Smooth muscle cell (in vitro differentiated cells): ENCODE measurements at regions not wholly inside any gene's neighbourhood (a gene's known extent, or its start where the extent isn't known, plus 50 kb on each side); places are given as distances from the start of the nearest gene placed in this dataset.

Experiments
- DNase-seq: peaks from one replicate; lab custom pipeline; 2025; ENCODE audit not compliant: unreplicated experiment; lab: John Stamatoyannopoulos, UW
- H2AFZ ChIP-seq: fragments of 200-600 bp; sonication (generic); 2 replicates; pipeline ENCODE4 v1.6.0; 2016; ENCODE audit warnings: antibody characterized with exemption, low read depth, mild to moderate bottlenecking
- H3F3A ChIP-seq: fragments of 200-600 bp; sonication (generic); 2 replicates; pipeline ENCODE4 v1.6.0; 2017; ENCODE audit warnings: antibody characterized with exemption, low read depth
- H3K27ac ChIP-seq: fragments of 200-600 bp; sonication (generic); 2 replicates; pipeline ENCODE4 v1.5.1; 2016; ENCODE audit warnings: low read depth, mild to moderate bottlenecking
- H3K27me3 ChIP-seq: fragments of 200-600 bp; sonication (generic); 2 replicates; pipeline ENCODE4 v1.6.1; 2016; ENCODE audit warnings: low read depth, mild to moderate bottlenecking
- H3K36me3 ChIP-seq: fragments of 200-600 bp; sonication (generic); 2 replicates; pipeline ENCODE4 v1.5.1; 2016; ENCODE audit warnings: low read depth
- H3K4me1 ChIP-seq: fragments of 200-600 bp; sonication (generic); 2 replicates; pipeline ENCODE4 v1.5.1; 2016; ENCODE audit warnings: low read depth
- H3K4me2 ChIP-seq: fragments of 200-600 bp; sonication (generic); 2 replicates; pipeline ENCODE4 v1.6.0; 2016; ENCODE audit warnings: mild to moderate bottlenecking
- H3K4me3 ChIP-seq: fragments of 200-600 bp; sonication (generic); 2 replicates; pipeline ENCODE4 v1.5.1; 2016; ENCODE audit warnings: mild to moderate bottlenecking
- H3K79me2 ChIP-seq: fragments of 200-600 bp; sonication (generic); 2 replicates; pipeline ENCODE4 v1.6.0; 2016; ENCODE audit warnings: low read depth, mild to moderate bottlenecking
- H3K9ac ChIP-seq: fragments of 200-600 bp; sonication (generic); 2 replicates; pipeline ENCODE4 v1.6.0; 2016; ENCODE audit warnings: low read depth
- H3K9me3 ChIP-seq: fragments of 200-600 bp; sonication (generic); replicated peaks from 2 replicates; pipeline ENCODE4 v1.5.1; 2016; ENCODE audit warnings: low read depth
- H4K20me1 ChIP-seq: fragments of 200-600 bp; sonication (generic); 2 replicates; pipeline ENCODE4 v1.6.0; 2016; ENCODE audit warnings: low read depth
- WGBS: methylation state at CpG from one replicate; pipeline ENCODE4 v1.1.7; 2016; ENCODE audit warnings: low lambda C conversion rate; 5-methylcytosine and 5-hydroxymethylcytosine counted together
- TF ChIP-seq, protein P1 (sequence below): fragments of 200-600 bp; sonication (generic); IDR thresholded peaks from 2 replicates; pipeline ENCODE4 v1.5.1; 2017; ENCODE audit warnings: borderline replicate concordance, mild to moderate bottlenecking, antibody characterized with exemption; ENCODE audit not compliant: insufficient read depth, poor library complexity, severe bottlenecking

DNA sequence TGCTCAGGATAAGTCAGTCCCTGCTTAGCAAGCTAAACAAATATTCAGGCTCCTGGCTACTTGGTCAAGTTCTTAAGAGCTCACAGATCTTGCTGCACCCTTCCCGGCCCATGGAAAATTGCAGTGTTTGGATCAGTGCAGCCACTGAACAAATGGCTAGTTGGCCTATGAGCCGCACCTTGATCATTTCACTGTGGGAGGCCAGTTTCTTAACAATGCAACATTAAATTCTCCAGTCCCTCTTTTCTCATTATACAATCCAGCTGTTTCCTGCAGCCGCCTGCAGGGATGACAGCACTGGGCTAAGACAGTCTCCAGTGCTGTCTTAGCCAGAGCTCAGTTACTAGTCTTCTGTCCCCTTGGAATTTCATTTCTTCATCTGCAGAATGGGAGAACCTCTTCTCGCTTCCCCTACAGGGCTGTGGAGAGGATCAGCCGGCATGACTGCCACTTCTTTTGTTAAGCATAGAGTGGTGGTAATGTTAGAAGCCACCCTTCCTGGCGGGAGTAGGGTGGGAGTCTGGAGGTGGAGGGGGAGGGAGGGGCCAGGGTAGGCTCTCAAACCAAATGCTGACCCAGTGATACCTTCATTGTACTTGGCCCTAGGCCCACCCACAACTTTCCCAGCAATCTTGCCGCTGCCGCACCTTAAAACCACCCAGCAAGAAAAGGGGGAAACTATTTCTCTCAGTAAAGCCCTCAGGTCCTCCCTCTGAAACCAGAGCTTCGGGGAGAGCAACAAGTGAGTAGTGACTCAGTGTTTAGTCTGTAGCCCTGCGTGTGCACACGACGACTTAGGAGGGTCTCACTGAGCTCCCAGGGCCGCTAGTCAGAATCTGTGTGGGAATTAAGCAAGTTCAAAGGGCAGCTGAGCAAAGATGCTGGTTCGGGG, 145.7 kb downstream of the NUAK1 start:
- peak overlapping the region; percentile 58 for H3K4me2 ChIP-seq
- peak overlapping the region; percentile 87 for H3K27ac ChIP-seq
- H3K27me3 ChIP-seq, result no peaks in the 10 kb centered on the region
- no peak overlapping the region for H3K4me3 ChIP-seq
- DNase-seq, result no peak
- no peaks in the 10 kb centered on the region for H3K36me3 ChIP-seq
- TF ChIP-seq, protein P1, sequence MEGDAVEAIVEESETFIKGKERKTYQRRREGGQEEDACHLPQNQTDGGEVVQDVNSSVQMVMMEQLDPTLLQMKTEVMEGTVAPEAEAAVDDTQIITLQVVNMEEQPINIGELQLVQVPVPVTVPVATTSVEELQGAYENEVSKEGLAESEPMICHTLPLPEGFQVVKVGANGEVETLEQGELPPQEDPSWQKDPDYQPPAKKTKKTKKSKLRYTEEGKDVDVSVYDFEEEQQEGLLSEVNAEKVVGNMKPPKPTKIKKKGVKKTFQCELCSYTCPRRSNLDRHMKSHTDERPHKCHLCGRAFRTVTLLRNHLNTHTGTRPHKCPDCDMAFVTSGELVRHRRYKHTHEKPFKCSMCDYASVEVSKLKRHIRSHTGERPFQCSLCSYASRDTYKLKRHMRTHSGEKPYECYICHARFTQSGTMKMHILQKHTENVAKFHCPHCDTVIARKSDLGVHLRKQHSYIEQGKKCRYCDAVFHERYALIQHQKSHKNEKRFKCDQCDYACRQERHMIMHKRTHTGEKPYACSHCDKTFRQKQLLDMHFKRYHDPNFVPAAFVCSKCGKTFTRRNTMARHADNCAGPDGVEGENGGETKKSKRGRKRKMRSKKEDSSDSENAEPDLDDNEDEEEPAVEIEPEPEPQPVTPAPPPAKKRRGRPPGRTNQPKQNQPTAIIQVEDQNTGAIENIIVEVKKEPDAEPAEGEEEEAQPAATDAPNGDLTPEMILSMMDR, result no peak
- no peaks in the 10 kb centered on the region for H3K9me3 ChIP-seq
- H4K20me1 ChIP-seq, result no peaks in the 10 kb centered on the region
- WGBS, result 11% methylated on average over 14 of the region's 14 CpGs
- peak overlapping the region; percentile 60 for H3K9ac ChIP-seq
- H3F3A ChIP-seq, result peaks cover 14% of the 10 kb centered on the region
- H3K4me1 ChIP-seq, result peaks cover 13% of the 10 kb centered on the region
- no peaks in the 10 kb centered on the region for H3K79me2 ChIP-seq
- H2AFZ ChIP-seq, result no peak overlapping the region

DNA sequence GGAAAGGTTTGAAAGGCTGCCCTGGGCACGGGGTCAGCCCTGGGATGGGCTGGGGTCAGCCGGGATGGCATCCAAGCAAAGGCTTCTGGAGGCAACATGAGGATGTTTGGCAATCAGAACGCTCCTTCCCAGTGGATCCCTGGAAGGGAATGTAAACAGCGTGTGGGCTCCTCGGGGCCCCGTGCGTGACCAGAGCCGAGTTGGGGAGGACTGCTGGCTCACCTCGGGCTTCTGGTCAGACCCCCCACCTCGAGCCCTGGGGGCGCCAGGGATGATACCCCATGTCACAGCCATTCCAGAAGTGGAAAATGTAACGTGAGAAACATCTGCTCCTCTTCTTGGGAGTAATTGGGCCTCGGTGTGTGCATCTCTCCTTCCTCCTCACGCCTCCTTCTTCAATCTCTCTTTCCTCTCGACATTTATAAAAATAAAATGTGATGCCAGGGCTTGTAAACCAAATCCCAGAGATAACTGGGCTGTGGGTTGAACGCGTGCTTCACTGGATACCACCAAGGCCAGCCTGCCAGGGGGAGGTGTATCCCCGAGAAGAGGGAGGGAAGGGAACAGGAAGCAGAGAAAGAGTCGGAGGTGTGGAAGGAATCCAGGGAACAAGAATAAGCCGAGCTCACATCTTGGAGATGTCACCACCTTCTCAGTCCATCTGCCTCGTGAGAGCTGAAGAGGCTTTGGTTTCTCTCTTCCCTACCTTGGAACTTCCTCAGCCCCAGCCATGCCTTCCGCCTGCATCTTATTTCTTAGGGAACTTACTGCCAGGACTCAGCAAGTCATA, 144.8 kb downstream of the NUAK1 start:
- WGBS, result 46% methylated on average over 22 of the region's 22 CpGs
- H3K27me3 ChIP-seq, result no peaks in the 10 kb centered on the region
- no peaks in the 10 kb centered on the region for H3K9me3 ChIP-seq
- H3K27ac ChIP-seq, result peak overlapping the region; percentile 87
- peak overlapping the region; percentile 58 for H3K4me2 ChIP-seq
- H3K4me1 ChIP-seq, result peaks cover 13% of the 10 kb centered on the region
- peak overlapping the region; percentile 54 for H2AFZ ChIP-seq
- peak overlapping the region; percentile 55 for H3K9ac ChIP-seq
- TF ChIP-seq, protein P1, result no peak
- no peak for DNase-seq
- H4K20me1 ChIP-seq, result no peaks in the 10 kb centered on the region
- no peaks in the 10 kb centered on the region for H3K36me3 ChIP-seq
- no peak overlapping the region for H3K4me3 ChIP-seq
- peaks cover 14% of the 10 kb centered on the region for H3F3A ChIP-seq
- H3K79me2 ChIP-seq, result no peaks in the 10 kb centered on the region

DNA sequence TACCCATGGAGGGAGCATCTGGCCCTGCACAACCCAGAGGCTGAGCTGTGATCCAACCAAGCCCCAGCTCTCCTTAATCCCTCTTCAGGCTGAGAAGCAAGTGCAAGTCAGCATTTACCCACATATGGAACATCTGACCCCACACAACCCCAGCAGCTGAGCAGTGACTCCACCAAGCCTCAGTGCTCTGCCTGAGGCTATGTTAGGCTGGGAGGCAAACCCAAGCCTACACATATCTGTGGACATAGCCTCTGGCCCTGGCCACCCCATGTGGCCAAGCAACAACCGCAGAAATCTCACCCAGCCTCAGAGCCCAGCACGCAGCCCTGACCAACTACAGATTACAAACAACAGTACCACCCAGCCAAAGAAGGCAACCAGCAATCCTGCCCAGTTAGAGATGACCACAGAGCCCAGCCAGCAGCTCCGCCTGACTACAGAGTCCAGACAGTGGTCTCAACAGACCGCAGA, 142.8 kb downstream of the NUAK1 start:
- Histone ChIP-seq H3K79me2 (no peaks in the 10 kb centered on the region), H3K4me1 (peaks cover 13% of the 10 kb centered on the region), H3K9me3 (no peaks in the 10 kb centered on the region), H3F3A (peaks cover 14% of the 10 kb centered on the region), H3K9ac (no peak overlapping the region), H2AFZ (no peak overlapping the region), H3K36me3 (no peaks in the 10 kb centered on the region), H4K20me1 (no peaks in the 10 kb centered on the region), H3K4me3 (no peak overlapping the region), H3K27ac (no peak overlapping the region), H3K27me3 (no peaks in the 10 kb centered on the region), H3K4me2 (no peak overlapping the region)
- WGBS, result 74% methylated on average over 4 of the region's 4 CpGs
- TF ChIP-seq, protein P1, result no peak
- no peak for DNase-seq
